K562 (cell line): ENCODE measurements at regions not wholly inside any gene's neighbourhood (a gene's known extent, or its start where the extent isn't known, plus 50 kb on each side); places are given as distances from the start of the nearest gene placed in this dataset.

Experiments
- ATAC-seq: fragments of 200-7000 bp; cut with Tn5 transposase; 3 replicates; pipeline ENCODE4 v1.9.1; 2020; ENCODE audit warnings: moderate library complexity
- BruUV-seq: library from RNA; stranded (reverse); fragments of 400-500 nt; replicated peaks from 2 replicates; lab custom pipeline; 2021; lab: Mats Ljungman, UMichigan
- CTCF ChIA-PET: fragments of 300-600 bp; formaldehyde crosslinking; extraction: SDS; loops from one replicate; lab custom pipeline; 2021; ENCODE audit warnings: low intra/inter-chr PET ratio; lab: Yijun Ruan, JAX
- POLR2A ChIA-PET: fragments of 300-600, 350-650 bp; sonication (Branson Sonifier 250); formaldehyde crosslinking; extraction: SDS; loops from one replicate; lab custom pipeline; 2021; ENCODE audit warnings: antibody characterized with exemption, inconsistent platforms; lab: Yijun Ruan, JAX
- DNase-seq, 4 experiments: peaks; one replicate each; pipeline versions ENCODE4 v3.0.0 to v3.0.0-alpha.2; 2011 to 2018; ENCODE audit warnings: low spot score in 3 of 4, mixed read lengths in 3 of 4; ENCODE audit errors: extremely low read depth in 1 of 4
- FAIRE-seq: peaks from 2 replicates; lab custom pipeline; 2011; peaks lifted over from hg19 to GRCh38; lab: Jason Lieb, UNC
- H2AFZ ChIP-seq: 2 replicates; pipeline ENCODE4 v1.6.0; 2011; ENCODE audit warnings: low read depth, low read length, control low read depth, inconsistent platforms
- H3K27ac ChIP-seq: fragments of 200-600 bp; 3 replicates; pipeline ENCODE4 v1.8.0; 2011; ENCODE audit warnings: low read depth, mild to moderate bottlenecking, control low read depth, inconsistent platforms, low read length, moderate library complexity, mixed read lengths; ENCODE audit errors: extremely low read depth
- H3K27me3 ChIP-seq, 2 experiments: fragments of 300-600 bp in 1 of 2; 2 replicates in 1 of 2; 3 replicates in 1 of 2; pipeline versions ENCODE4 v1.6.0 to v1.8.0; 2011; ENCODE audit warnings: inconsistent platforms in 2 of 2, low read length in 2 of 2, mild to moderate bottlenecking in 1 of 2, mixed read lengths in 1 of 2, moderate library complexity in 1 of 2; ENCODE audit not compliant: control insufficient read depth in 2 of 2, insufficient read depth in 2 of 2
- H3K36me3 ChIP-seq: fragments of 300-600 bp; 3 replicates; pipeline ENCODE4 v1.8.0; 2011; ENCODE audit warnings: mild to moderate bottlenecking, low read length, inconsistent platforms; ENCODE audit not compliant: control insufficient read depth, insufficient read depth
- H3K4me1 ChIP-seq, 2 experiments: fragments of 200-600 bp in 1 of 2; replicated peaks in 1 of 2; 2 replicates in 1 of 2; 3 replicates in 1 of 2; pipeline versions ENCODE4 v1.5.1 to v1.8.0; 2011; ENCODE audit warnings: inconsistent platforms in 2 of 2, low read length in 2 of 2, mild to moderate bottlenecking in 1 of 2, mixed read lengths in 1 of 2, moderate library complexity in 1 of 2; ENCODE audit not compliant: control insufficient read depth in 2 of 2, insufficient read depth in 2 of 2
- H3K4me2 ChIP-seq: 2 replicates; pipeline ENCODE4 v1.6.1; 2011; ENCODE audit warnings: low read length, control low read depth, inconsistent platforms, mixed read lengths; ENCODE audit not compliant: insufficient read depth
- H3K4me3 ChIP-seq: fragments of 200-600 bp; sonication (generic), shearing (Covaris generic); 2 replicates; pipeline ENCODE4 v1.5.1; 2016; ENCODE audit warnings: control low read depth, inconsistent platforms
- H3K79me2 ChIP-seq: fragments of 200-600 bp; 3 replicates; pipeline ENCODE4 v1.8.0; 2011; ENCODE audit warnings: low read length, inconsistent platforms; ENCODE audit not compliant: control insufficient read depth, insufficient read depth
- H3K9ac ChIP-seq, 2 experiments: 2 replicates each; pipeline versions ENCODE4 v1.6.0 to v1.6.1; 2011; ENCODE audit warnings: low read depth in 2 of 2, low read length in 2 of 2, control low read depth in 1 of 2, inconsistent platforms in 1 of 2, mild to moderate bottlenecking in 1 of 2, mixed read lengths in 1 of 2; ENCODE audit not compliant: insufficient read depth in 1 of 2
- H3K9me1 ChIP-seq: one replicate; pipeline ENCODE4 v1.6.0; 2011; ENCODE audit warnings: inconsistent platforms, mild to moderate bottlenecking, low read length, moderate library complexity; ENCODE audit not compliant: control insufficient read depth, insufficient read depth
- H3K9me3 ChIP-seq: replicated peaks from 2 replicates; pipeline ENCODE4 v1.5.1; 2011; ENCODE audit warnings: low read depth, low read length, inconsistent platforms; ENCODE audit not compliant: control insufficient read depth, insufficient read depth
- H4K20me1 ChIP-seq: replicated peaks from 2 replicates; pipeline ENCODE4 v1.6.1; 2011; ENCODE audit warnings: low read length, inconsistent platforms, mixed read lengths; ENCODE audit not compliant: control insufficient read depth, insufficient read depth
- ARNT ChIP-seq, 2 experiments: fragments of 450-650 bp; IDR thresholded peaks; 2 replicates each; pipeline ENCODE4 v1.6.1; 2016; ENCODE audit warnings: mild to moderate bottlenecking in 1 of 2
- CBX3 ChIP-seq, 2 experiments: IDR thresholded peaks; 1 replicate in 1 of 2; 2 replicates in 1 of 2; pipeline ENCODE4 v1.6.1; 2012; ENCODE audit warnings: inconsistent platforms in 2 of 2, low read length in 2 of 2, borderline replicate concordance in 1 of 2, control low read depth in 1 of 2
- HDAC6 ChIP-seq: IDR thresholded peaks from 2 replicates; pipeline ENCODE4 v1.6.1; 2012; ENCODE audit warnings: low read depth, mild to moderate bottlenecking, control low read depth, inconsistent platforms, low read length, moderate library complexity
- MCM5 ChIP-seq: fragments of 450-650 bp; IDR thresholded peaks from 2 replicates; pipeline ENCODE4 v1.6.1; 2016; ENCODE audit warnings: low read depth
- PHF21A ChIP-seq: fragments of 450-650 bp; IDR thresholded peaks from 2 replicates; pipeline ENCODE4 v1.6.1; 2017; ENCODE audit warnings: low read depth, borderline replicate concordance
- RBM25 ChIP-seq: fragments of 200-400 bp; formaldehyde crosslinking; IDR thresholded peaks from 2 replicates; pipeline ENCODE4 v1.6.1; 2018; ENCODE audit warnings: low read length, low read depth, moderate library complexity; ENCODE audit not compliant: severe bottlenecking
- UBTF ChIP-seq, 2 experiments: IDR thresholded peaks; 2 replicates each; pipeline ENCODE4 v1.6.1; 2012; ENCODE audit warnings: improper control_type of control experiment in 2 of 2, low read depth in 2 of 2, low read length in 2 of 2, borderline replicate concordance in 1 of 2
- ZBTB1 ChIP-seq: sonication (generic); formaldehyde crosslinking; IDR thresholded peaks from 2 replicates; pipeline ENCODE4 v1.8.1; 2023; ENCODE audit warnings: missing genetic modification reagents, low read depth, mild to moderate bottlenecking, borderline replicate concordance
- ZNF12 ChIP-seq: sonication (generic); formaldehyde crosslinking; IDR thresholded peaks from 2 replicates; pipeline ENCODE4 v1.4.0; 2020; ENCODE audit warnings: mild to moderate bottlenecking, missing genetic modification reagents
- WGBS: fragments of 100-300 bp; shearing (Covaris generic); methylation state at CpG from one replicate; pipeline ENCODE4 v1.1.6; 2016; ENCODE audit warnings: low coverage, mixed read lengths; ENCODE audit not compliant: insufficient coverage; ENCODE audit errors: missing lambda C conversion rate; 5-methylcytosine and 5-hydroxymethylcytosine counted together
- in situ Hi-C: fragments of 300-500 bp; cut with MboI; formaldehyde crosslinking; loops from 4 replicates; pipeline ENCODE4 v1.15.0; 2018; ENCODE audit warnings: inconsistent platforms, mixed read lengths
- intact Hi-C: fragments of 100-400 bp; cut with micrococcal nuclease; formaldehyde crosslinking; loops from 2 replicates; pipeline ENCODE4 v1.14.2; 2022

- Histone ChIP-seq H3K79me2 (no peaks in the 10 kb centered on the region), H3K9ac (no peak overlapping the region), H2AFZ (peak overlapping the region; percentile 56; the same call in 1 of the 2 replicates), H3K4me3 (no peak overlapping the region), H3K4me2 (no peak overlapping the region), H3K4me1 (peaks cover 8 to 9% of the 10 kb centered on the region in 2 experiments; a peak in 2 of 5 replicates), H3K27me3 (no peaks in the 10 kb centered on the region), H3K9me3 (peaks cover 7% of the 10 kb centered on the region; the same call in 1 of the 2 replicates), H3K36me3 (no peaks in the 10 kb centered on the region), H4K20me1 (no peaks in the 10 kb centered on the region), H3K27ac (no peak overlapping the region), H3K9me1 (no peaks in the 10 kb centered on the region)
- intact Hi-C loops: no loop called here
- DNase-seq: no peak
- WGBS: 75% methylated on average over 1 of the region's 1 CpG
- no peak for ATAC-seq
- FAIRE-seq: no peak
- TF ChIP-seq HDAC6: no peak
- 0 out of 2 replicates have a peak, but pooled peaks have one; percentile 26 for TF ChIP-seq ZBTB1 (CRISPR knock-in tag)
- no TSS peak for BruUV-seq
- in situ Hi-C loops: no loop called here
- ChIA-PET CTCF (interaction anchor here (0.7 kb wide), 1 partner anchor 263 kb away, joined by 3 read pairs; no protein-coding TSS in a partner anchor), POLR2A (interaction anchor here (0.6 kb wide), 1 partner anchor 213 kb away, joined by 3 read pairs; no protein-coding TSS in a partner anchor)
Observed at GRCh38 chr3:193899001-193899400, 236.9 kb upstream of the HES1 start.

- BruUV-seq: no TSS peak
- ChIA-PET POLR2A (interaction anchor here (0.8 kb wide), 1 partner anchor 22 kb away, joined by 3 read pairs; no protein-coding TSS in a partner anchor), CTCF (no interaction called here)
- peaks cover 8 to 9% of the 10 kb centered on the region in 2 experiments; a peak in 2 of 5 replicates for H3K4me1 ChIP-seq
- no peaks in the 10 kb centered on the region for H3K9me1 ChIP-seq
- 71% methylated on average over 1 of the region's 1 CpG for WGBS
- no peaks in the 10 kb centered on the region for H3K27me3 ChIP-seq
- H3K9me3 ChIP-seq: peaks cover 7% of the 10 kb centered on the region; the same call in 1 of the 2 replicates
- no peaks in the 10 kb centered on the region for H3K79me2 ChIP-seq
- H3K4me2 ChIP-seq: no peak overlapping the region
- ATAC-seq (no peak), FAIRE-seq (no peak), DNase-seq (no peak)
- no peak overlapping the region for H3K27ac ChIP-seq
- intact Hi-C loops: no loop called here
- no peak overlapping the region for H3K4me3 ChIP-seq
- no peak overlapping the region for H3K9ac ChIP-seq
- in situ Hi-C loops: no loop called here
- no peak overlapping the region for H2AFZ ChIP-seq
- no peaks in the 10 kb centered on the region for H3K36me3 ChIP-seq
- H4K20me1 ChIP-seq: no peaks in the 10 kb centered on the region
- TF ChIP-seq RBM25 (peak; percentile 58), CBX3 (IDR thresholded peaks at IDR 0.05; ENCODE audit: borderline replicate concordance in 1 of 2, low read length in 2 of 2) (0 out of 3 replicates have a peak, but pooled peaks of 1 of the 2 experiments have one; percentile 18), UBTF (IDR thresholded peaks at IDR 0.05; ENCODE audit: borderline replicate concordance in 1 of 2, low read depth in 2 of 2, low read length in 2 of 2) (no peak), PHF21A (no peak), MCM5 (no peak), ZNF12 (CRISPR knock-in tag) (peak; percentile 100), ARNT (IDR thresholded peaks at IDR 0.05) (no peak)
Observed at GRCh38 chr3:193901007-193901406, 234.9 kb upstream of the HES1 start.
